ENCODE measurements at regions not wholly inside any gene's neighbourhood (a gene's known extent, or its start where the extent isn't known, plus 50 kb on each side); places are given as distances from the start of the nearest gene placed in this dataset.

DNA sequence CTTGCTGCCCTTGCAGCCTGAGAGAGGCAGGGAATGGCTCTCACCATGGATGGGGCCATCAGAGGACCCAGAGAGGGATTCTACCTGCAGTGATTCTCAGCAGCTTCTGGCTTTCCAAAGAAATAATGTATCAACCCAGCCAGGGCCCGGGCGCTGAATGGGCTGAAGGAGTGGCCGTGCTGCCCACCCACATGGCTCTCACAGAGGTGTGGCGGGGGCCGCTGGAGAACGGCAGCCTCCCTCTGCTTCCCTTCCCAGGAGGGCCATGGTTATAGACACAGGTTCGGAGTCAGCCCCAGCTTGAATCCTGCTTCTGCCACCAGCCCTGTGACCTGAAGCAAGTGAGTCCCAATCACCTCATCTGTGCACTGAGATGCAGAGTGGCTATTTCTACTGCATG, 82.7 kb downstream of the THAP12 start:
- Histone ChIP-seq H3K79me2 (ENCODE audit: control insufficient read depth, insufficient read depth, low read length) (no peaks in the 10 kb centered on the region), H3K36me3 (ENCODE audit: control insufficient read depth in 2 of 2, extremely low read depth in 1 of 2, insufficient read depth in 2 of 2, low read length in 2 of 2) (no peaks in the 10 kb centered on the region), H3K9ac (ENCODE audit: control insufficient read depth, extremely low read depth, insufficient read depth, low read length) (no peak overlapping the region), H3K27ac (ENCODE audit: control insufficient read depth, insufficient read depth, low read length) (no peak overlapping the region), H3K27me3 (ENCODE audit: control insufficient read depth, extremely low read depth, insufficient read depth, low read length) (peaks cover 6% of the 10 kb centered on the region), H3K4me1 (ENCODE audit: control insufficient read depth, extremely low read depth, insufficient read depth, low read length) (no peaks in the 10 kb centered on the region), H2AFZ (ENCODE audit: control insufficient read depth, low read length) (no peak overlapping the region), H3K9me3 (ENCODE audit: control insufficient read depth, low read depth, low read length) (no peaks in the 10 kb centered on the region), H4K20me1 (ENCODE audit: control insufficient read depth, extremely low read depth, insufficient read depth, low read length) (no peaks in the 10 kb centered on the region), H3K4me2 (ENCODE audit: control insufficient read depth, extremely low read depth, insufficient read depth, low read depth, low read length) (no peak overlapping the region), H3K4me3 (ENCODE audit: control insufficient read depth in 2 of 3, extremely low read depth in 1 of 3, insufficient read depth in 2 of 3, low read depth in 1 of 3, low read length in 3 of 3) (no peak overlapping the region), H3K9me1 (ENCODE audit: control insufficient read depth, extremely low read depth, insufficient read depth, low read length) (no peaks in the 10 kb centered on the region)
- no peak for TF ChIP-seq EZH2 (IDR thresholded peaks at IDR 0.05; ENCODE audit: low read length)
- TF ChIP-seq, protein P1, sequence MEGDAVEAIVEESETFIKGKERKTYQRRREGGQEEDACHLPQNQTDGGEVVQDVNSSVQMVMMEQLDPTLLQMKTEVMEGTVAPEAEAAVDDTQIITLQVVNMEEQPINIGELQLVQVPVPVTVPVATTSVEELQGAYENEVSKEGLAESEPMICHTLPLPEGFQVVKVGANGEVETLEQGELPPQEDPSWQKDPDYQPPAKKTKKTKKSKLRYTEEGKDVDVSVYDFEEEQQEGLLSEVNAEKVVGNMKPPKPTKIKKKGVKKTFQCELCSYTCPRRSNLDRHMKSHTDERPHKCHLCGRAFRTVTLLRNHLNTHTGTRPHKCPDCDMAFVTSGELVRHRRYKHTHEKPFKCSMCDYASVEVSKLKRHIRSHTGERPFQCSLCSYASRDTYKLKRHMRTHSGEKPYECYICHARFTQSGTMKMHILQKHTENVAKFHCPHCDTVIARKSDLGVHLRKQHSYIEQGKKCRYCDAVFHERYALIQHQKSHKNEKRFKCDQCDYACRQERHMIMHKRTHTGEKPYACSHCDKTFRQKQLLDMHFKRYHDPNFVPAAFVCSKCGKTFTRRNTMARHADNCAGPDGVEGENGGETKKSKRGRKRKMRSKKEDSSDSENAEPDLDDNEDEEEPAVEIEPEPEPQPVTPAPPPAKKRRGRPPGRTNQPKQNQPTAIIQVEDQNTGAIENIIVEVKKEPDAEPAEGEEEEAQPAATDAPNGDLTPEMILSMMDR (optimal IDR thresholded peaks at IDR 0.05 in 1 of 3, IDR thresholded peaks at IDR 0.05 in 1 of 3, conservative IDR thresholded peaks at IDR 0.05 in 1 of 3; ENCODE audit: extremely low read depth in 1 of 3, insufficient read depth in 2 of 3, low read length in 3 of 3): no peak
- DNase-seq (ENCODE audit: low read depth, low spot score) (no peak), FAIRE-seq (no peak)
- dilution Hi-C loops (cut with MboI; ENCODE audit: extremely low pct_ligation_motif_present, low sequenced_read_pairs): no loop called here

DNA sequence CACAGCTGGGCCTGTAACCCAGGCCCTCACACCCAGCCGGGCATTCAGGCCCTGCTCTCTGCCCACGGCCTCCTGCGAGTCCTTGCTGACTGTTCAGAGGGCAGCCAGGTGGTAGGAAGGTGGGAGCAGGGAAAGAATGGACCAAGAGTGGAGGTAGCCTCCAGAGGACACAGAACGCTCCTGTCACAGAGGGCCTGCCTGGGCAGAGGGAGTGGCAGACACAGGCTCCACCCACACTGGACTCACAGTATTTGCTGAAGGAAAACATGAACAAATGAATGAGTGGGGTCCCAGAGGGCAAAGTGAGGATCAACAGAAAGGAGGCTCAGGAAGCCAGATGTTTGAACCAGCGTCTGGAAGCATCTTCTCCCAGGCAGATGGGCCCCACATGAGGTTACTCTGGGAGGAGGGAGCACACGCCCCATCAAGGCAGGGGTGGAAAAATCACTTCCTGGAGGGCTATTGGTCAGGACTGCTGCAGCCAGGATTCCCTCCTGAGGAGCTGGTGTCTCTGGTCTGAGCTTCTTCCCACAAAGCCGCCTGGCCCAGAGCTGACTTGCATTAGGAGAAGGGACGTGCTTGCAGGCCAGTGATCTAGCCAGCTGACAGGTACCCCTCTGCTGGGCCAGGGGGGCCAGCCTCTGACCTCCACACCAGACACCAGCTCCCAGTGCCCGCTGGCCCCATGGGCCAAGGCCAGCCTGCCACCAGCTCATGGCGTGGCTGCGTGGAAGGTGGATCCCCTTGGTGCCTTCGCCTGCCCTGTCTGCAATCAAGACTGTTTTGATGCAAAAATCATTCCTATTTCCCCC, 84.0 kb downstream of the THAP12 start:
- H3K9me1 ChIP-seq (ENCODE audit: control insufficient read depth, extremely low read depth, insufficient read depth, low read length): no peaks in the 10 kb centered on the region
- DNase-seq (ENCODE audit: low read depth, low spot score) (no peak), FAIRE-seq (no peak)
- H2AFZ ChIP-seq (ENCODE audit: control insufficient read depth, low read length): no peak overlapping the region
- H3K27ac ChIP-seq (ENCODE audit: control insufficient read depth, insufficient read depth, low read length): no peak overlapping the region
- H3K4me3 ChIP-seq (ENCODE audit: control insufficient read depth in 2 of 3, extremely low read depth in 1 of 3, insufficient read depth in 2 of 3, low read depth in 1 of 3, low read length in 3 of 3): no peak overlapping the region
- no peak for TF ChIP-seq EZH2 (IDR thresholded peaks at IDR 0.05; ENCODE audit: low read length)
- TF ChIP-seq, protein P1 (optimal IDR thresholded peaks at IDR 0.05 in 1 of 3, IDR thresholded peaks at IDR 0.05 in 1 of 3, conservative IDR thresholded peaks at IDR 0.05 in 1 of 3; ENCODE audit: extremely low read depth in 1 of 3, insufficient read depth in 2 of 3, low read length in 3 of 3): no peak
- no peaks in the 10 kb centered on the region for H3K27me3 ChIP-seq (ENCODE audit: control insufficient read depth, extremely low read depth, insufficient read depth, low read length)
- no peaks in the 10 kb centered on the region for H3K9me3 ChIP-seq (ENCODE audit: control insufficient read depth, low read depth, low read length)
- dilution Hi-C loops (cut with MboI; ENCODE audit: extremely low pct_ligation_motif_present, low sequenced_read_pairs): no loop called here
- no peak overlapping the region for H3K9ac ChIP-seq (ENCODE audit: control insufficient read depth, extremely low read depth, insufficient read depth, low read length)
- H4K20me1 ChIP-seq (ENCODE audit: control insufficient read depth, extremely low read depth, insufficient read depth, low read length): no peaks in the 10 kb centered on the region
- H3K4me1 ChIP-seq (ENCODE audit: control insufficient read depth, extremely low read depth, insufficient read depth, low read length): no peaks in the 10 kb centered on the region
- no peak overlapping the region for H3K4me2 ChIP-seq (ENCODE audit: control insufficient read depth, extremely low read depth, insufficient read depth, low read depth, low read length)
- H3K79me2 ChIP-seq (ENCODE audit: control insufficient read depth, insufficient read depth, low read length): no peaks in the 10 kb centered on the region
- H3K36me3 ChIP-seq (ENCODE audit: control insufficient read depth in 2 of 2, extremely low read depth in 1 of 2, insufficient read depth in 2 of 2, low read length in 2 of 2): no peaks in the 10 kb centered on the region
